IMR-90 (cell line): ENCODE measurements at regions not wholly inside any gene's neighbourhood (a gene's known extent, or its start where the extent isn't known, plus 50 kb on each side); places are given as distances from the start of the nearest gene placed in this dataset.

Source experiments
- ATAC-seq: fragments of 200-7000 bp; cut with Tn5 transposase; 2 replicates; pipeline ENCODE4 v1.9.1; 2020; ENCODE audit warnings: low read depth, mild to moderate bottlenecking, moderate library complexity
- BruUV-seq: library from RNA; stranded (reverse); fragments of 400-500 nt; replicated peaks from 2 replicates; lab custom pipeline; 2021; lab: Mats Ljungman, UMichigan
- CTCF ChIA-PET: fragments of 300-600 bp; formaldehyde crosslinking; extraction: SDS; loops from one replicate; lab custom pipeline; 2021; ENCODE audit warnings: antibody characterized with exemption; lab: Yijun Ruan, JAX
- POLR2A ChIA-PET: fragments of 300-600 bp; sonication (Branson Sonifier 250); formaldehyde crosslinking; loops from one replicate; lab custom pipeline; 2022; ENCODE audit warnings: antibody characterized with exemption; ENCODE audit not compliant: unreplicated experiment; lab: Charles Lee
- DNase-seq: peaks from one replicate; pipeline ENCODE4 v3.0.0; 2013
- H2AFZ ChIP-seq: replicated peaks from 2 replicates; pipeline ENCODE3; 2013; ENCODE audit warnings: low read length, mild to moderate bottlenecking; ENCODE audit not compliant: poor library complexity
- H2AK5ac ChIP-seq: 2 replicates; pipeline ENCODE4 v1.6.1; 2013; ENCODE audit warnings: low read depth, low read length, inconsistent platforms
- H2AK9ac ChIP-seq: replicated peaks from 2 replicates; pipeline ENCODE3; 2013; ENCODE audit warnings: mild to moderate bottlenecking, low read depth, low read length, moderate library complexity; ENCODE audit not compliant: poor library complexity
- H2BK120ac ChIP-seq: 2 replicates; pipeline ENCODE4 v1.6.1; 2013; ENCODE audit warnings: low read depth, low read length, inconsistent platforms
- H2BK15ac ChIP-seq: 3 replicates; pipeline ENCODE4 v1.6.1; 2013; ENCODE audit warnings: low read depth, low read length, inconsistent platforms
- H2BK20ac ChIP-seq: 2 replicates; pipeline ENCODE4 v1.6.1; 2013; ENCODE audit warnings: low read depth, mild to moderate bottlenecking, inconsistent platforms, low read length, moderate library complexity
- H2BK5ac ChIP-seq: 2 replicates; pipeline ENCODE4 v1.6.1; 2013; ENCODE audit warnings: mild to moderate bottlenecking, low read depth, low read length, inconsistent platforms; ENCODE audit not compliant: poor library complexity, severe bottlenecking
- H3K14ac ChIP-seq: replicated peaks from 2 replicates; pipeline ENCODE4 v1.6.1; 2013; ENCODE audit warnings: low read depth, low read length, inconsistent platforms
- H3K18ac ChIP-seq: 2 replicates; pipeline ENCODE4 v1.6.1; 2013; ENCODE audit warnings: low read depth, low read length, control low read depth
- H3K23ac ChIP-seq: 2 replicates; pipeline ENCODE4 v1.6.1; 2013; ENCODE audit warnings: low read depth, low read length, inconsistent platforms
- H3K27ac ChIP-seq: 2 replicates; pipeline ENCODE4 v1.5.1; 2013; ENCODE audit warnings: mild to moderate bottlenecking, control low read depth, low read length; ENCODE audit not compliant: insufficient read depth
- H3K27me3 ChIP-seq: 2 replicates; pipeline ENCODE4 v1.6.1; 2013; ENCODE audit warnings: low read length; ENCODE audit not compliant: control insufficient read depth, insufficient read depth
- H3K36me3 ChIP-seq: 2 replicates; pipeline ENCODE4 v1.6.1; 2013; ENCODE audit warnings: low read length, mixed read lengths; ENCODE audit not compliant: control insufficient read depth, insufficient read depth
- H3K4ac ChIP-seq: 2 replicates; pipeline ENCODE4 v1.6.1; 2013; ENCODE audit warnings: low read depth, low read length, inconsistent platforms
- H3K4me1 ChIP-seq: 2 replicates; pipeline ENCODE4 v1.6.1; 2013; ENCODE audit warnings: low read length, mixed read lengths; ENCODE audit not compliant: control insufficient read depth, insufficient read depth
- H3K4me2 ChIP-seq: 2 replicates; pipeline ENCODE4 v1.6.1; 2013; ENCODE audit warnings: low read depth, mild to moderate bottlenecking, control low read depth, low read length, moderate library complexity
- H3K4me3 ChIP-seq: 2 replicates; pipeline ENCODE4 v1.5.1; 2013; ENCODE audit warnings: low read depth, mild to moderate bottlenecking, control low read depth, low read length, moderate library complexity; ENCODE audit not compliant: insufficient read depth
- H3K56ac ChIP-seq: 2 replicates; pipeline ENCODE4 v1.6.1; 2013; ENCODE audit warnings: low read length, inconsistent platforms; ENCODE audit not compliant: insufficient read depth; ENCODE audit errors: extremely low read depth
- H3K79me1 ChIP-seq, 2 experiments: 2 replicates each; pipeline ENCODE4 v1.6.1; 2013; ENCODE audit warnings: low read length in 2 of 2, inconsistent platforms in 1 of 2, low read depth in 1 of 2
- H3K9ac ChIP-seq: 2 replicates; pipeline ENCODE4 v1.6.1; 2013; ENCODE audit warnings: low read depth, low read length, control low read depth
- H3K9me1 ChIP-seq: 2 replicates; pipeline ENCODE4 v1.6.1; 2013; ENCODE audit warnings: low read length, inconsistent platforms; ENCODE audit not compliant: insufficient read depth
- H3K9me3 ChIP-seq: 2 replicates; pipeline ENCODE4 v1.6.1; 2013; ENCODE audit warnings: low read length; ENCODE audit not compliant: control insufficient read depth, insufficient read depth
- H4K20me1 ChIP-seq: 2 replicates; pipeline ENCODE4 v1.6.1; 2013; ENCODE audit warnings: low read length, inconsistent platforms; ENCODE audit not compliant: insufficient read depth
- H4K5ac ChIP-seq: 2 replicates; pipeline ENCODE4 v1.6.1; 2013; ENCODE audit warnings: mild to moderate bottlenecking, low read depth, low read length, control low read depth
- H4K8ac ChIP-seq, 2 experiments: 2 replicates each; pipeline ENCODE4 v1.6.1; 2013; ENCODE audit warnings: low read depth in 2 of 2, low read length in 2 of 2, control low read depth in 1 of 2, inconsistent platforms in 1 of 2
- H4K91ac ChIP-seq: 2 replicates; pipeline ENCODE4 v1.6.1; 2013; ENCODE audit warnings: low read depth, low read length, inconsistent platforms; ENCODE audit not compliant: insufficient read depth
- RFX5 ChIP-seq: IDR thresholded peaks from 2 replicates; pipeline ENCODE4 v1.8.0; 2012; ENCODE audit warnings: low read depth, mild to moderate bottlenecking, low read length, moderate library complexity
- dilution Hi-C: fragments of 300-500 bp; cut with HindIII; formaldehyde crosslinking; loops from one replicate; pipeline ENCODE4 v1.14.3; 2018; ENCODE audit warnings: low sequenced_read_pairs; ENCODE audit not compliant: unreplicated experiment
- in situ Hi-C: fragments of 300-500 bp; cut with MboI; formaldehyde crosslinking; loops from 3 replicates; pipeline ENCODE4 v1.14.3; 2019; ENCODE audit warnings: low sequenced_read_pairs, inconsistent platforms, mixed read lengths
- intact Hi-C: fragments of 100-400 bp; cut with micrococcal nuclease; formaldehyde crosslinking; loops from 2 replicates; pipeline ENCODE4 v1.10.0; 2022

- ChIA-PET CTCF (no interaction called here), POLR2A (no interaction called here)
- H2BK5ac ChIP-seq = no peak overlapping the region
- TF ChIP-seq RFX5 = no peak
- H3K18ac ChIP-seq = no peak overlapping the region
- no peak overlapping the region for H3K14ac ChIP-seq
- H2AK5ac ChIP-seq = no peak overlapping the region
- no peak overlapping the region for H3K23ac ChIP-seq
- no peaks in the 10 kb centered on the region for H3K27me3 ChIP-seq
- dilution Hi-C loops (no loop called here), intact Hi-C loops (no loop called here), in situ Hi-C loops (no loop called here)
- ATAC-seq = no peak
- peaks cover 3% of the 10 kb centered on the region for H3K4me1 ChIP-seq
- H2AFZ ChIP-seq = no peak overlapping the region
- no peak overlapping the region for H3K4ac ChIP-seq
- H2BK20ac ChIP-seq = no peak overlapping the region
- H4K20me1 ChIP-seq = no peaks in the 10 kb centered on the region
- no peak overlapping the region for H2BK15ac ChIP-seq
- no peak overlapping the region for H3K56ac ChIP-seq
- BruUV-seq = no TSS peak
- H4K5ac ChIP-seq = no peak overlapping the region
- no peaks in the 10 kb centered on the region for H3K36me3 ChIP-seq
- H3K4me2 ChIP-seq = no peak overlapping the region
- H3K27ac ChIP-seq = no peak overlapping the region
- H3K4me3 ChIP-seq = no peak overlapping the region
- no peak overlapping the region for H4K8ac ChIP-seq
- no peaks in the 10 kb centered on the region for H3K9me1 ChIP-seq
- H3K9me3 ChIP-seq = no peaks in the 10 kb centered on the region
- no peak overlapping the region for H2BK120ac ChIP-seq
- H3K79me1 ChIP-seq = no peaks in the 10 kb centered on the region
- no peak overlapping the region for H3K9ac ChIP-seq
- DNase-seq = no peak
- H2AK9ac ChIP-seq = no peak overlapping the region
- H4K91ac ChIP-seq = no peak overlapping the region
Observed at GRCh38 chr12:87290505-87290904, 738.7 kb downstream of the C12orf50 start.
